DMS114 treated with DMSO at 0.1 percent for 48 hours (cell line): ENCODE measurements at regions not wholly inside any gene's neighbourhood (a gene's known extent, or its start where the extent isn't known, plus 50 kb on each side); places are given as distances from the start of the nearest gene placed in this dataset.
"Not testable (repeated sequence)": the region's sequence is repeated elsewhere in the genome, so short reads cannot be mapped to it uniquely, and the experiment has no call there.

Experiments
- DNase-seq: peaks from one replicate; lab custom pipeline; 2025; ENCODE audit not compliant: unreplicated experiment; lab: John Stamatoyannopoulos, UW

DNA sequence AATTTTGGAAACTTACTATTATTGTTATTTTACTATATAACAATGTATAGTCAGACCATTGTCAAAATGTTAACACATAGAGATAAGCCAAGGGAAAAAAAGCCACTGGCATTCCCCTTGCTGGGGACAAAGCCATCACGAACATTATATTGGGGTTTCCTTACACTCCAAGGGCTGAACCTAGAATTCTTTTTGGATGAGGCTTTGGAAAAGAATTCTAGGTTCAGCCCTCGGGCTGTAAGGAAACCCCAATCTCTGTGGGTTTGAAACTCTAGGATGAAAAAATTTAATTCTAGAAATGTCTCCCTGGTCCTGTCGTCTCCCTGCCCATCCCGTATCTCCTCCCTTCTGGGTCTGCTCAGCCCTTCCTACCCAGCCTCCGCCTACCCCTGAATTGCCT, 67.0 kb upstream of the SMAD6 start:
- no peak for DNase-seq

- no peak for DNase-seq
These were observed 66.2 kb upstream of the SMAD6 start for GRCh38 chr15:66635817-66636216.

DNA sequence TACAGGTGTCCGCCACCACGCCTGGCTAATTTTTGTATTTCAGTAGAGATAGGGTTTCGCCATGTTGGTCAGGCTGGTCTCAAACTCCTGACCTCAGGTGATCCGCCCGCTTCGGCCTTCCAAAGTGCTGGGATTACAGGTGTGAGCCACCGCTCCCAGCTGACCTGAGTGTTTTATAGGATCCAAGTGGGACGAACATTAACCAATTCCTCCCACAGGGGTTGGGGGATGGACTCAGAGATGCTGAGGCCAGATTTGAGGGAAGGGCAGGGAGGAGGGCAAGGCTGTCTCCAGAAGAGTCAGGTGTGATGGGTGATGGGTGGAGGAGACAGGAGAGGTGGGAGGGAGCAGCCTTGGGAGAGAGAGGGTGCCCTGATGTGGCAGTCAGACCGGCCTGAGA, 65.0 kb upstream of the SMAD6 start:
- not testable (repeated sequence) for DNase-seq

GRCh38 chr15:66638377-66638776, 63.7 kb upstream of the SMAD6 start:
- no peak for DNase-seq

DNA sequence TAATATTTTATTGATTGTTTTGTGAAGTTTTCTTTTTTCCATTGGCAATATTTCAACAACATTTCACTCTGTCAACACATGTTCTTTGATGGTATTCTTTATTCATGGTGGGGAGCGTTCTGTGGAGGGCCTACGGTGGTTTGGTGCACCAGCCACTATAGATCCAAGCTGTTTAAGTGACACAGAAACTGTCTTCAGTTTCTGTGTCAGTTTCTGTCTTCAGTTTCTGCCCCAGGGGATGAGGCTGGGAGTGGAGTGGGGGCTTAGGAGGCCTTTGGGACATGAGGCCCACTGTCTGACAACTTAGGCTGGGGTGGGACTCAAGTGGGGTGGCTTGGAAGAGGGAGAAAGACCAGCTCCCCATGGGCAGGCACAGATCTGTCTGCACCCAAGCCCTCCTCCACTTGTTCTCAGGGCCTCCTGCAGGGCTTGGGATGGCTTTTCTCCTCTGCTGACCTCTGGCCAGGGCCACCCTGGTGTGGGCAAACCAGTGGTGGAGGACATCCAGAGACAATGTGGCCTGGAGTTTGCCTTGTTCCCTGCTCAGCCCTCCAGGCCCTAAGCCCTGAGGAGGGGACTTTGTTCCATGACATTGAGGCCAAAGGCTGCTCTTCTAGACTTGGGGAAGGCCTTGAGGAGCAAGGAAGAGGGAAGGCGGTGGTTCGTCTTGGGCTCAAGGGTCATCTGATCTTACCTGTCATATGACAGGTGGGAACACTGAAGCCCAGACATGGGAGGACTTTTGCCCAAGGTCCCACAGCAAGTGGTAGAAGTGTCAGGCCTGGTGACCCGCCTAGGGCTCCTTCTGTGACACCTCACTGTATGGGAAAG, 60.3 kb upstream of the SMAD6 start:
- DNase-seq: no peak

GRCh38 chr15:66642514-66642913, 59.5 kb upstream of the SMAD6 start:
- no peak for DNase-seq

DNA sequence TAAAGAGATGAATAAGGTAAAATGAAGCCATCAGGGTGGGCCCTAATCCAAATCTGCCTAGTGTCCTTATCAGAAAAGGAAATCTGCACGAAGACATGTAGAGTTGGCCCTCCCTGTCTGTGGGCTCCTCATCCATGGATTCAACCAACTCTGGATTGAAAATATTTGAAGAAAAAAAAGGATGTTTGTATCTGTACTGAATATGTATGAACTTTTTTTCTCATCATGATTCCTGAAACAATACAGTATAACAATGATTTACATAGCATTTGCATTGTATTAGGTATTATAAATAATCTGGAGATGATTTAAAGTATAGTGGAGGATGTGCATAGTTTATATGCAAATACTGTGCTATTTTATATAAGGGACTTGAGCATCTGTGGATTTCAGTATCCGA, 59.0 kb upstream of the SMAD6 start:
- no peak for DNase-seq

- no peak for DNase-seq
These were observed 57.8 kb upstream of the SMAD6 start for GRCh38 chr15:66644000-66644787.

DNA sequence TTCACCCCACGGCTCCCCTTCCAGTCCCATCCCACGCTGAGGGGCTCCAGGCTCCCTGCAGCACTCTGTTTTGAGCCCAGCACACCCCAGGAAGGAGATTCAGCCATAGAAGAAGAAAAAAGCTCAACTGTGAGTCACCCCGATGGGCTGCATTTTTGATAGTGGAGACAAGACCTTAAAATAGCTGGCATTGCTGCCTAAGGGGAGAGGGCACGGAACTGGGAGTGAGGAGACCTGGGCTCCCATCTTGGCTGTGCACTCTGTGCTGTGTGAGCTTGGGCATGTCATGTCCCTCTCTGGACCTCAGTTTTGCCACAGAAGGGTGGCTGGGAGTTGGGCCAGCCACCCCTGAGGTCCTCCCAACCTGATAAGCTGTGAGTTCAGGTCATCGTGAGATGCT, 57.2 kb upstream of the SMAD6 start:
- DNase-seq: no peak

GRCh38 chr15:66646308-66646707, 55.7 kb upstream of the SMAD6 start:
- DNase-seq: no peak

DNA sequence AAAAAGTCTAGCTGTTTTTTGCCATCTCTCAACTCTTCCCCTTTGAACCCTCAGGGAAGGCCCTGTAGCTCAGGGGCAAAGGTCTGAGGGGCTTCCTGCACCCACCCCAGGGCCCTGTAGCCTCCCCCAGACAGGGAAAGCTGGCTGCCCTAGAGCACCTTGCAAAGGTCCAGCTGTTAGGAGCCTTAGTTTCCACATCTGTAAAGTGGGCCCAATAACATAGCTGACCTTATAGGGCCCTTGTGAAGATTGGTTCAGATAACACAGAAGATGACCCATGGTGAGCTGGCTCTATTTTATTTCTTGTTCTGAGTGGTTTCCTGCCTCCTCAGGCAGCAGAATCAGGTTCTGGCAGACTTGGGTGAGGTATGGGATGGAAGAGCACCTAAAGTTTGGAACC, 55.2 kb upstream of the SMAD6 start:
- no peak for DNase-seq

GRCh38 chr15:66647358-66647757, 54.7 kb upstream of the SMAD6 start:
- no peak for DNase-seq

DNA sequence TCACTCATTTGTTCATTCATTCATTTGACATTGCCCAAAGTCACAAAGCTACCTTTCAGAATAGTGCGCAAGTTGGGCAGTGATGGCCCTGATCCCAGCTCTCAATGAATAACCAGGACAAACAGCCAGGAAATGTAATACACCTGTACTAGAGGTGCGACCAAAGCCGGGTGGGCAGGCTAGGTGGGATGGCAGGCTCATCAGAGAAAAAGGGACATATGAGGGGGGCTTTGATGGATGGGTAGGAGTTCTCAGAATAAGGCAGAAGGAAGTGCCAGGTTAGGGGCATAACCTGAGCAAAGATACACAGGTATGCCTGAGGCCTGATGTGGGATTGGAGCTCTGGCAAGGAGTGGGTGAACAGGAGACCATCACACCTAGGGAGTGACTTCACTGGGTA, 53.4 kb upstream of the SMAD6 start:
- DNase-seq: no peak

- no peak for DNase-seq
These were observed 52.6 kb upstream of the SMAD6 start for GRCh38 chr15:66649235-66649984.

- DNase-seq: no peak
These were observed 51.6 kb upstream of the SMAD6 start for GRCh38 chr15:66650433-66650832.

DNA sequence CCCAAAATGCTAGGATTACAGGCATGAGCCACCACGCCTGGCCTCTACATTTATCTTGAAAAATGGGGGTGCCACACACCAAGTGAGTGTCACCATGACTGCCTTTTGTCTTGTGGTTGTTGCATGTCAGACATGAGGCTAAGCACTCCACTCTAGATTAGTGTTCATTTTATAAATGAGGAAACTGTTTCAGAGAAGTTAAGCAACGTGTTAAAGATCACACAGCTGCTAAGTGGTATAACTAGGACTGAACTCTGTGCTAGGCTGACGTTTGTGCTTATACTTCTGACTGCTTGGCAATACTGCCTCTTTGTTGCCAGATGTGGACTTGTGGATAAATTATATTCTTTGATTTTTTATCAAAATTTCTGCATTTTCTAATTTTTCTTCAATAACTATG, 50.8 kb upstream of the SMAD6 start:
- DNase-seq: no peak

GRCh38 chr15:66651913-66652642, 50.0 kb upstream of the SMAD6 start:
- no peak for DNase-seq
